HL-60 (cell line): ENCODE measurements at regions not wholly inside any gene's neighbourhood (a gene's known extent, or its start where the extent isn't known, plus 50 kb on each side); places are given as distances from the start of the nearest gene placed in this dataset.

Source experiments
- DNase-seq, 2 experiments: peaks; one replicate each; pipeline ENCODE4 v3.0.0-alpha.2; 2010 to 2020; ENCODE audit warnings: low read depth in 1 of 2, low spot score in 1 of 2
- H3K27ac ChIP-seq: fragments of 250-450 bp; sonication (Bioruptor Pico); replicated peaks from 2 replicates; pipeline ENCODE4 v1.5.1; 2020; ENCODE audit warnings: mild to moderate bottlenecking, moderate library complexity
- H3K27me3 ChIP-seq: fragments of 250-450 bp; sonication (Bioruptor Pico); 2 replicates; pipeline ENCODE4 v1.5.1; 2021; ENCODE audit warnings: mild to moderate bottlenecking, moderate library complexity; ENCODE audit not compliant: insufficient read depth, poor library complexity, severe bottlenecking
- H3K4me3 ChIP-seq: replicated peaks from 2 replicates; pipeline ENCODE4 v1.5.1; 2011; ENCODE audit warnings: mild to moderate bottlenecking, control low read depth, low read length; ENCODE audit not compliant: insufficient read depth
- GABPA ChIP-seq: IDR thresholded peaks from 2 replicates; pipeline ENCODE4 v1.6.1; 2012; ENCODE audit warnings: low read depth
- POLR2AphosphoS5 ChIP-seq: IDR thresholded peaks from 2 replicates; pipeline ENCODE4 v1.6.1; 2012; ENCODE audit warnings: low read depth
- REST ChIP-seq: IDR thresholded peaks from 2 replicates; pipeline ENCODE4 v1.6.1; 2012; ENCODE audit warnings: low read depth; ENCODE audit not compliant: insufficient replicate concordance
- SPI1 ChIP-seq: IDR thresholded peaks from 2 replicates; pipeline ENCODE4 v1.6.1; 2012; ENCODE audit warnings: low read depth, mild to moderate bottlenecking, borderline replicate concordance
- TF ChIP-seq, protein P1 (sequence below): IDR thresholded peaks from one replicate; pipeline ENCODE4 v1.5.1; 2011; ENCODE audit warnings: low read length, control low read depth, inconsistent platforms; ENCODE audit not compliant: insufficient read depth

- TF ChIP-seq, protein P1, sequence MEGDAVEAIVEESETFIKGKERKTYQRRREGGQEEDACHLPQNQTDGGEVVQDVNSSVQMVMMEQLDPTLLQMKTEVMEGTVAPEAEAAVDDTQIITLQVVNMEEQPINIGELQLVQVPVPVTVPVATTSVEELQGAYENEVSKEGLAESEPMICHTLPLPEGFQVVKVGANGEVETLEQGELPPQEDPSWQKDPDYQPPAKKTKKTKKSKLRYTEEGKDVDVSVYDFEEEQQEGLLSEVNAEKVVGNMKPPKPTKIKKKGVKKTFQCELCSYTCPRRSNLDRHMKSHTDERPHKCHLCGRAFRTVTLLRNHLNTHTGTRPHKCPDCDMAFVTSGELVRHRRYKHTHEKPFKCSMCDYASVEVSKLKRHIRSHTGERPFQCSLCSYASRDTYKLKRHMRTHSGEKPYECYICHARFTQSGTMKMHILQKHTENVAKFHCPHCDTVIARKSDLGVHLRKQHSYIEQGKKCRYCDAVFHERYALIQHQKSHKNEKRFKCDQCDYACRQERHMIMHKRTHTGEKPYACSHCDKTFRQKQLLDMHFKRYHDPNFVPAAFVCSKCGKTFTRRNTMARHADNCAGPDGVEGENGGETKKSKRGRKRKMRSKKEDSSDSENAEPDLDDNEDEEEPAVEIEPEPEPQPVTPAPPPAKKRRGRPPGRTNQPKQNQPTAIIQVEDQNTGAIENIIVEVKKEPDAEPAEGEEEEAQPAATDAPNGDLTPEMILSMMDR = no peak
- no peak for TF ChIP-seq SPI1
- no peak for TF ChIP-seq POLR2AphosphoS5
- TF ChIP-seq GABPA = no peak
- TF ChIP-seq REST = no peak
- no peak for DNase-seq
- Histone ChIP-seq H3K27ac (no peak overlapping the region), H3K4me3 (no peak overlapping the region), H3K27me3 (no peaks in the 10 kb centered on the region)
Measured at GRCh38 chr10:36117890-36118289, 475.8 kb upstream of the FZD8 start.

GRCh38 chr10:36117231-36117630 lies 475.1 kb upstream of the FZD8 start:
- H3K27me3 ChIP-seq = no peaks in the 10 kb centered on the region
- TF ChIP-seq, protein P1 = no peak
- no peak for TF ChIP-seq SPI1
- TF ChIP-seq POLR2AphosphoS5 = no peak
- no peak for TF ChIP-seq REST
- no peak for TF ChIP-seq GABPA
- DNase-seq = no peak

DNA sequence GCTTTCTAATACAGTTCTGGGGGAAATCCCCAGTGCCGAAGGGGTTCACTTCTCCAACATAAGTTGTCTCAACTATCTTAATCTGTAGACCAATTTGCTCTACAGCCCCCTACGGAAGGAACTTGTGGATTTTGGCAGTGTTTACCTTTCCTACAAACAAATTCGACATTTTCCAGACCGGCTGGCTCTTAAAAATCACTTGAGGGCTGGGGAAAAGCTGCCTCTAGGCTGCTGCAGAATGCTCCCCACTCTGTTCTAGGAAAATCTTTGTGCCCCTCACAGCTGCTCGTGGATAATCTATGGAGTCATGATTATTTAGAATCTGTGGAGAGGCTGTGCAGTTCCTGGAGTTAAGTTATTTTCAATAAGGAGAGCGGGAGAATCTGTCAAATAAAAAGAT lies 474.6 kb upstream of the FZD8 start:
- no peak overlapping the region for H3K4me3 ChIP-seq
- DNase-seq = no peak

More at GRCh38 chr10:36117231-36117630, 475.1 kb upstream of the FZD8 start:
- H3K4me3 ChIP-seq = no peak overlapping the region
- no peak overlapping the region for H3K27ac ChIP-seq

More for the DNA sequence above, 474.6 kb upstream of the FZD8 start:
- TF ChIP-seq, protein P1 = no peak
- TF ChIP-seq SPI1 = no peak
- no peak for TF ChIP-seq REST
- no peak for TF ChIP-seq POLR2AphosphoS5
- TF ChIP-seq GABPA = no peak
- H3K27me3 ChIP-seq = no peaks in the 10 kb centered on the region
- no peak overlapping the region for H3K27ac ChIP-seq
